Esophagus muscularis mucosa (tissue), 3 donors: ENCODE measurements at regions not wholly inside any gene's neighbourhood (a gene's known extent, or its start where the extent isn't known, plus 50 kb on each side); places are given as distances from the start of the nearest gene placed in this dataset.

ENCODE experiments used
- CTCF ChIP-seq, 3 experiments: fragments of 200-600 bp in 2 of 3; fragments of 450-650 bp in 1 of 3; sonication (generic) in 2 of 3; IDR thresholded peaks; one replicate each; pipeline ENCODE4 v1.5.1; 2017 to 2019; ENCODE audit warnings: antibody characterized with exemption in 3 of 3, mild to moderate bottlenecking in 2 of 3, moderate library complexity in 1 of 3
- POLR2A ChIP-seq: fragments of 450-650 bp; IDR thresholded peaks from one replicate; pipeline ENCODE4 v1.6.1; 2017; ENCODE audit warnings: antibody characterized with exemption, moderate library complexity, mild to moderate bottlenecking, low read depth
- POLR2AphosphoS5 ChIP-seq, 2 donors: sonication (generic); formaldehyde crosslinking; IDR thresholded peaks; one replicate each; pipeline ENCODE4 v1.6.1; 2017; ENCODE audit warnings: antibody characterized with exemption in 2 of 2

GRCh38 chr2:216787851-216788540 is 71.9 kb downstream of the TNP1 start:
- no peak for TF ChIP-seq CTCF (IDR thresholded peaks at IDR 0.05)
- no peak for TF ChIP-seq POLR2A
- no peak for TF ChIP-seq POLR2AphosphoS5 (IDR thresholded peaks at IDR 0.05)
